NCI-H69 (cell line): ENCODE measurements at regions not wholly inside any gene's neighbourhood (a gene's known extent, or its start where the extent isn't known, plus 50 kb on each side); places are given as distances from the start of the nearest gene placed in this dataset.
"Not testable (repeated sequence)": the region's sequence is repeated elsewhere in the genome, so short reads cannot be mapped to it uniquely, and the experiment has no call there.

Experiments used
- DNase-seq: peaks from one replicate; lab custom pipeline; 2025; lab: John Stamatoyannopoulos, UW

DNA sequence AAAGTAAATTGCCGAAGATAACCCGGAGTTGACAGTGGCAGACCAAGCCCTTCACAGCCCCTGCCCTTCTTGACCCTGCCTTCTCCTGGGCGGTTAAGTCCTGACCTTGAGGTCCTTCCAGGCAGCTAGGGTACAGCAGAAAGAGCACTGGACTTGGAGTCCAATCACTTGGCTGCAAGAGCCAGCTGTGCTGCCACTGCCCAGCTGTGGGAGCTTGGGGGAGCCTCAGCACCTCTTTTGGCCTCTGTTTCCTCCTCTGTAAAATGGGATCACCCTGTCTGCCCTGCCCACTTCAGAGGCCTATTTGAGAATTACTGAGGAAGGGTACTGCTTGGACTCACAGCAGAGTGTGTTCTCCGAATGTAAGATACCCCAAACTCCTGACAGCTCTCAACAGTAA is 66.2 kb upstream of the SMAD6 start:
- DNase-seq, result no peak

DNA sequence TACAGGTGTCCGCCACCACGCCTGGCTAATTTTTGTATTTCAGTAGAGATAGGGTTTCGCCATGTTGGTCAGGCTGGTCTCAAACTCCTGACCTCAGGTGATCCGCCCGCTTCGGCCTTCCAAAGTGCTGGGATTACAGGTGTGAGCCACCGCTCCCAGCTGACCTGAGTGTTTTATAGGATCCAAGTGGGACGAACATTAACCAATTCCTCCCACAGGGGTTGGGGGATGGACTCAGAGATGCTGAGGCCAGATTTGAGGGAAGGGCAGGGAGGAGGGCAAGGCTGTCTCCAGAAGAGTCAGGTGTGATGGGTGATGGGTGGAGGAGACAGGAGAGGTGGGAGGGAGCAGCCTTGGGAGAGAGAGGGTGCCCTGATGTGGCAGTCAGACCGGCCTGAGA is 65.0 kb upstream of the SMAD6 start:
- DNase-seq, result not testable (repeated sequence)

DNA sequence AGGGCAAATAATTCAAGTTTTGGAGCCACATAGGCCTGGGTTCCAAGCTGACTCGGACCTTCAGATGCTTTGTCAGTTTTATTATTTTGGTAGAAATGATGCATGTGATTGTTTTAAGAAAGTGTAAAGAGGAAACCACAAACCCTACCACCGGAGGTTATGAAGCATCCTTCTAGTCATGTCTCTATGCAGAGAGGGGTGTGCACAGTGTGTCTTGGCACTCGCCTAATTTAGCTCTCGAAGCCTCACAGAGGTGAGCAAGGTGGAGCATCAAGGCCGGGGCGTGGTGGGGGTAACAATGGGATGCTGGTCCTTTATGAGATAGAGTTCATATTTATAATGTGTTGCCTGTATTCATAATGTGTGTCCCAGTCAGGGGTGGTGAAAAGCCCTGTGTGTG is 63.7 kb upstream of the SMAD6 start:
- no peak for DNase-seq

DNA sequence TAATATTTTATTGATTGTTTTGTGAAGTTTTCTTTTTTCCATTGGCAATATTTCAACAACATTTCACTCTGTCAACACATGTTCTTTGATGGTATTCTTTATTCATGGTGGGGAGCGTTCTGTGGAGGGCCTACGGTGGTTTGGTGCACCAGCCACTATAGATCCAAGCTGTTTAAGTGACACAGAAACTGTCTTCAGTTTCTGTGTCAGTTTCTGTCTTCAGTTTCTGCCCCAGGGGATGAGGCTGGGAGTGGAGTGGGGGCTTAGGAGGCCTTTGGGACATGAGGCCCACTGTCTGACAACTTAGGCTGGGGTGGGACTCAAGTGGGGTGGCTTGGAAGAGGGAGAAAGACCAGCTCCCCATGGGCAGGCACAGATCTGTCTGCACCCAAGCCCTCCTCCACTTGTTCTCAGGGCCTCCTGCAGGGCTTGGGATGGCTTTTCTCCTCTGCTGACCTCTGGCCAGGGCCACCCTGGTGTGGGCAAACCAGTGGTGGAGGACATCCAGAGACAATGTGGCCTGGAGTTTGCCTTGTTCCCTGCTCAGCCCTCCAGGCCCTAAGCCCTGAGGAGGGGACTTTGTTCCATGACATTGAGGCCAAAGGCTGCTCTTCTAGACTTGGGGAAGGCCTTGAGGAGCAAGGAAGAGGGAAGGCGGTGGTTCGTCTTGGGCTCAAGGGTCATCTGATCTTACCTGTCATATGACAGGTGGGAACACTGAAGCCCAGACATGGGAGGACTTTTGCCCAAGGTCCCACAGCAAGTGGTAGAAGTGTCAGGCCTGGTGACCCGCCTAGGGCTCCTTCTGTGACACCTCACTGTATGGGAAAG is 60.3 kb upstream of the SMAD6 start:
- DNase-seq, result no peak

DNA sequence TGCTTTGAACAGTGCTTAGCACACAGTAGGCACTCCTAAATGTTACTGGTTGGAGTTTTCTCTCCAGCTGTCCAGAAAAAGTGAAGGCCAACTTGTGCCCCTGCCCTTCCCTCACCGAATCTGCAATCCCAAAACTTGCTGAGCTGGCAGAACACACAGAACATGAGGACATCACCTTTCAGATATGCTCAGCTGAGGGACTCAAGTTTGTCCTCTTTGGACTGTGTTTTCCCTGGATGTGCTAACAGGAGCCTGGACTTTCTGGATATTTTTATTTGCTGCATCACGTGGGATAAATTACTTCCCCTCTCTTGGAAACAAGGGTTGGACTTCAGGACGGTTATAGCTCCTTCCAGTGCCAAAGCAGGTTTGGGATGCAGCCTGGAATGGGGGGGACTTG is 59.5 kb upstream of the SMAD6 start:
- DNase-seq, result no peak

DNA sequence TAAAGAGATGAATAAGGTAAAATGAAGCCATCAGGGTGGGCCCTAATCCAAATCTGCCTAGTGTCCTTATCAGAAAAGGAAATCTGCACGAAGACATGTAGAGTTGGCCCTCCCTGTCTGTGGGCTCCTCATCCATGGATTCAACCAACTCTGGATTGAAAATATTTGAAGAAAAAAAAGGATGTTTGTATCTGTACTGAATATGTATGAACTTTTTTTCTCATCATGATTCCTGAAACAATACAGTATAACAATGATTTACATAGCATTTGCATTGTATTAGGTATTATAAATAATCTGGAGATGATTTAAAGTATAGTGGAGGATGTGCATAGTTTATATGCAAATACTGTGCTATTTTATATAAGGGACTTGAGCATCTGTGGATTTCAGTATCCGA is 59.0 kb upstream of the SMAD6 start:
- no peak for DNase-seq

DNA sequence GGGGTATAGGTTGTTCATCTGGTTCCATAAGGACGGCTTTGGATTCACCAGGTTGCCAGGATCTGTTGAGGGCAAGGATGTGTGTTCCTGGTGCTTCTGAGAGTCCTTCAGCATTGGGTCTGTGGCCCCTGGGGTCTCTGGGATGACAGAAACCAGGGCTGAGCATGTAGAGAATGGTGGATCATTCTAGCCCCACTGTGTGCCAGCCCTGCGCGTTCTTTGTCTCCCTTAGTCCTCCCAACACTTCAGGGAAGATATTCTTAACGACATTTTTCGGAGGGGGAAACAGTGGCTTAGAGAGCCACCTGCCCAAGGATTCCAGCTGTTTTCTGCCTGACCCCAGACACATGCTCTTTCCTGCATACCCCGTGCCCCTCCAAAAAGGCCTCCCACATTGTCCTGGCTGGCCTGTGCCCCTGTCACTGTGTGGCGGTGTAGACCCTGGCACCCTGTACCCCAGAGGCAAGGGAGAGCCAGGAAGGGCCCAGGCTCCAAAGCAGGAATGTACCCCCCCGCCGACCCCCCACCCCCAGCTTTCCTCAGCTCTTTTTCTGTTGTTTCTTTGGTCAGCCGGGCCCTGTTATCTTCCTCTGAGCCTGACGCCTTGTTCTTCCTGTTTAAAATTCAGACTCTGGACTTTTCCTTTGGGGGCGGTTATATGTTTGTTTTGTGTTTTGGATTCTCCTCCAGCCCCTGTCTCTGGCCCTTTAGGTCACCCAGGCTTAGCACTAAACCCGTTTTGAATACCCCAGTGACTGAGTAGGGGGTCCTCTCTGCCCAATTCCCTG is 57.8 kb upstream of the SMAD6 start:
- no peak for DNase-seq

DNA sequence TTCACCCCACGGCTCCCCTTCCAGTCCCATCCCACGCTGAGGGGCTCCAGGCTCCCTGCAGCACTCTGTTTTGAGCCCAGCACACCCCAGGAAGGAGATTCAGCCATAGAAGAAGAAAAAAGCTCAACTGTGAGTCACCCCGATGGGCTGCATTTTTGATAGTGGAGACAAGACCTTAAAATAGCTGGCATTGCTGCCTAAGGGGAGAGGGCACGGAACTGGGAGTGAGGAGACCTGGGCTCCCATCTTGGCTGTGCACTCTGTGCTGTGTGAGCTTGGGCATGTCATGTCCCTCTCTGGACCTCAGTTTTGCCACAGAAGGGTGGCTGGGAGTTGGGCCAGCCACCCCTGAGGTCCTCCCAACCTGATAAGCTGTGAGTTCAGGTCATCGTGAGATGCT is 57.2 kb upstream of the SMAD6 start:
- DNase-seq, result no peak

DNA sequence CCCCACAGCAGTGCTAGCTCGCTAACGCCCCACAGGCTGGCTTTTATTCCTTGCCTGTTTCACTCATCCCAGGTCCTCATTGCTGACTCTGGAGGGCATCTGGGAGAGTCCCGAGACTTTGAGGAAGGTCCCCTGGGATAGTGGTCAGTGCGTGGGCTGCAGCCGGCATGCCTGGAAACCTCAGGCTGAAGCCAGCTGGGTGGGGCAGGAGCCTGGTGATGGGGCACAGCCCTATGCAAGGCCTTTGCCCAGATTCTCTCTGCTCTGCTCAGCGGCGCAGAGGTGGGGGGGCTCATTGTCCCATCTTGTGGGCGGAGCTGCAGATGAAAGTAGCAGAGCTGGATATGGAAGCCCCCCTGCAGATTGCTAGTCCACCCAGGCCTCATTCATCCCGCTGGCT is 55.7 kb upstream of the SMAD6 start:
- DNase-seq, result no peak

DNA sequence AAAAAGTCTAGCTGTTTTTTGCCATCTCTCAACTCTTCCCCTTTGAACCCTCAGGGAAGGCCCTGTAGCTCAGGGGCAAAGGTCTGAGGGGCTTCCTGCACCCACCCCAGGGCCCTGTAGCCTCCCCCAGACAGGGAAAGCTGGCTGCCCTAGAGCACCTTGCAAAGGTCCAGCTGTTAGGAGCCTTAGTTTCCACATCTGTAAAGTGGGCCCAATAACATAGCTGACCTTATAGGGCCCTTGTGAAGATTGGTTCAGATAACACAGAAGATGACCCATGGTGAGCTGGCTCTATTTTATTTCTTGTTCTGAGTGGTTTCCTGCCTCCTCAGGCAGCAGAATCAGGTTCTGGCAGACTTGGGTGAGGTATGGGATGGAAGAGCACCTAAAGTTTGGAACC is 55.2 kb upstream of the SMAD6 start:
- no peak for DNase-seq

DNA sequence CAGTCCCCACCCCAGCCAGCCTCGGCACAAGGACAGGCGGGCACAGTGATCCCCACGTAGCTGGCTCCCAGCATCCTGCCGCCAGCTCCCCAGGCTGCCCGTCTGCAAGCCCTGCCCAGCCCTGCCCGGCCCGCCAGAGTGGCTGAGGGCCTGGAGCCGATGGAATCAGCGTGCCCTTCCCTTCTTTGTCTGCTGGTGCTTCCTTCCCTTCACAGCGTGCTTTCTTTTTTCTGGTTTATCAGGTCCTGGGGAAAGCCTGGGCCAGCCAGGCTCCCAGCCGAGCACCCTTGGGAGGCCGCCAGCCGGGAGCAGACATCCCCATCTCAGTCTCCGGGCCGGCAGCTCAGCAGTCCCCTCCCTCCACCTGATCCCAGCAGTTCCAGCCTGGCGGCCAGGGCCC is 54.7 kb upstream of the SMAD6 start:
- peak; percentile 18 for DNase-seq

DNA sequence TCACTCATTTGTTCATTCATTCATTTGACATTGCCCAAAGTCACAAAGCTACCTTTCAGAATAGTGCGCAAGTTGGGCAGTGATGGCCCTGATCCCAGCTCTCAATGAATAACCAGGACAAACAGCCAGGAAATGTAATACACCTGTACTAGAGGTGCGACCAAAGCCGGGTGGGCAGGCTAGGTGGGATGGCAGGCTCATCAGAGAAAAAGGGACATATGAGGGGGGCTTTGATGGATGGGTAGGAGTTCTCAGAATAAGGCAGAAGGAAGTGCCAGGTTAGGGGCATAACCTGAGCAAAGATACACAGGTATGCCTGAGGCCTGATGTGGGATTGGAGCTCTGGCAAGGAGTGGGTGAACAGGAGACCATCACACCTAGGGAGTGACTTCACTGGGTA is 53.4 kb upstream of the SMAD6 start:
- DNase-seq, result no peak

DNA sequence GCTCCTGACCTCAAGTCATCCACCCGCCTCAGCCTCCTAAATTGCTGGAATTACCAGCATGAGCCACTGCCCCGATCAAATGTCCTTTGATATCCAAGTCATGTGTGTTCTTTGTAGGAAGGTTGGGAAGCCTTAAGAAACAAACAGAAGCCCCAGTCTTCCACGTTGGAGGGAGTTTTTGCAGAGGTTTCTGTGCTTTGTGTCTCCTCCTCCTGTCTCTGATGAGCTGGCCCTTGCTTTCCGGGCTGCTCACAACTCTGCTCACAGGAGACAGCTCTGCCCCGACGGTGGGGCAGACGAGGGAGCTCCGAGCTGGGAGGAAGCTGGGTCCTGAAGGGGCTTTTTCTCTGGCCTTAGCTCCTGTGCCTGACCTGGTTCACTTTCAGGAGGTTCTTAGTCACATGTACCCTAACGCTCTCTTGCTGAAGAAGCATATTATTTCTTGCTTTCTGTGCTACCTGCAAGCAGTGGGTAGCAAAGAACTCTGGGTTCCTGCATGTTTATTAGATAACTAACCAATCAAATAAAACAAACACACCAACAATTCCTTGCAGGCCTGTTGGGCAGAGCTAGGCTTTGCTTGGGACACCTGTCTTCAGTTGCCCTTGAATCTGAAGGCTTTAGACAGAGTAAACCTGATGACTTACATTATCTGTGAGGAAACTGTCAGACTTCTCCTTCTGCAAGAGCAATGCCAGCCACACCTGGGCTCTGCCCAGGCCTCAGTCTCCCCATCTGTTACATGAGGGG is 52.6 kb upstream of the SMAD6 start:
- DNase-seq, result no peak

DNA sequence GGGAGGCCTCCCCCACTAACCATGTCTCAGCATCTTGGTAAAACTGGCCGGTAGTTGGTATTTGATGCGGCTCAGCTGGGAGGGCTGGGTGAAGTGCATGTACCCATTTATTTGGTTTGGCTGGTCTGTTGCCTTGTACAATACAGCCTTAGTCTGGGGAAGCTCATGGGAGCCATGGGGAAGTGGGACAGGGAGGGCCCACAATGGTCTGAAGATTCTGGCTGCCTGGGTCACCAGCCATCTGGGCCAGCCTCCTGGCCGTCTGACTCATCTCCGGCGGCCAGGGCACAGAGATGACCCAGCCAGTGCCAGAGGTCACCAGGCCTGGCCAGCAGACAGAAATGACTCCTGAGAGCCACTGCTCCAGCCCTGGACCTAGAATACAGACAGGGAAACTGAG is 51.6 kb upstream of the SMAD6 start:
- no peak for DNase-seq

DNA sequence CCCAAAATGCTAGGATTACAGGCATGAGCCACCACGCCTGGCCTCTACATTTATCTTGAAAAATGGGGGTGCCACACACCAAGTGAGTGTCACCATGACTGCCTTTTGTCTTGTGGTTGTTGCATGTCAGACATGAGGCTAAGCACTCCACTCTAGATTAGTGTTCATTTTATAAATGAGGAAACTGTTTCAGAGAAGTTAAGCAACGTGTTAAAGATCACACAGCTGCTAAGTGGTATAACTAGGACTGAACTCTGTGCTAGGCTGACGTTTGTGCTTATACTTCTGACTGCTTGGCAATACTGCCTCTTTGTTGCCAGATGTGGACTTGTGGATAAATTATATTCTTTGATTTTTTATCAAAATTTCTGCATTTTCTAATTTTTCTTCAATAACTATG is 50.8 kb upstream of the SMAD6 start:
- no peak for DNase-seq

DNA sequence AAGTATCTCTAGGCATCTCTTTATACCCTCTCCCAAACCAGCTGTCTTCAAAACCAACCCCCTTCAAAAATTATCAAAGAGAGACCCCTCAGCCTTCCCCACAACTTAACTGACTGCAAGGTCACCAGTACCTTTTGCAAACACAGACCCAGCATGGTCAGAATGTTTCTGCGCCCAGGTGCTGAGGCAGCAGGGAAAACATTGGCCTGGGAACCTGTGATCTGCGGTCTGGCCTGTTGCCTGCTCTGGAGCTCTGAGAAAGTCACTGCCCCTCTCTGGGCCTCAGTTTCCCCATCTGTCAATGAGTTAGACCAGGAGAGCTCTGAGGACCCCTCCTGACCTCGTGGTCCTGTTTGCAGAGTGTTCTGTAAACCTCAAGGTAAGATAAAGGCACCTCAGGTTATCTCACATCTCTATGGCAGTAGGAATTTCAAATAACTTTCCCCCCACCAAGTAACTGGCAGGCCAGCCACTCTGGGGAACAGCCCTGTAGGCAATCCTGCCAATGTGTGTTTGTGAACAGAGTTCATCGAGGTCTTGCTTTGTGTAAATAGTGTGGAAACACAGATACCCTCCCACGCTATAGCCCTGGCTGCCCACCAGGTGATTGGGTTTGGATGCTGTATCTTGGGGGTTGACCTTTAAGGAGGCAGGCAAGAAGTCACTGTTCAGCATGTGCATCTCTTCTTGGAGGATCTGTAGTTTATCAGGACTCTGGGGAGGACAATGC is 50.0 kb upstream of the SMAD6 start:
- DNase-seq, result no peak
